ENCODE measurements at regions not wholly inside any gene's neighbourhood (a gene's known extent, or its start where the extent isn't known, plus 50 kb on each side); places are given as distances from the start of the nearest gene placed in this dataset.

- Histone ChIP-seq H3K4me1 (no peaks in the 10 kb centered on the region), H3K9me3 (no peaks in the 10 kb centered on the region), H3K36me3 (no peaks in the 10 kb centered on the region), H3K4me3 (no peak overlapping the region), H3K27ac (no peak overlapping the region), H3K27me3 (ENCODE audit: low read depth) (peaks cover 22% of the 10 kb centered on the region)
- no peak for ATAC-seq
- no peak for TF ChIP-seq CTCF (IDR thresholded peaks at IDR 0.05)
- intact Hi-C loops (cut with DNase I), result no loop called here
- DNase-seq, result no peak
These were observed 211.4 kb upstream of the SALL3 start for GRCh38 chr18:78768221-78768620.

GRCh38 chr18:78768656-78769501, 210.7 kb upstream of the SALL3 start:
- Histone ChIP-seq H3K36me3 (no peaks in the 10 kb centered on the region), H3K4me3 (no peak overlapping the region), H3K27ac (no peak overlapping the region), H3K4me1 (no peaks in the 10 kb centered on the region), H3K9me3 (no peaks in the 10 kb centered on the region), H3K27me3 (ENCODE audit: low read depth) (peaks cover 22% of the 10 kb centered on the region)
- DNase-seq (no peak), ATAC-seq (no peak)
- TF ChIP-seq CTCF (IDR thresholded peaks at IDR 0.05), result no peak
- intact Hi-C loops (cut with DNase I), result no loop called here

- intact Hi-C loops (cut with DNase I), result no loop called here
- Histone ChIP-seq H3K27me3 (ENCODE audit: low read depth) (peaks cover 22% of the 10 kb centered on the region), H3K9me3 (no peaks in the 10 kb centered on the region), H3K4me3 (no peak overlapping the region), H3K27ac (no peak overlapping the region), H3K36me3 (no peaks in the 10 kb centered on the region), H3K4me1 (no peaks in the 10 kb centered on the region)
- TF ChIP-seq CTCF (IDR thresholded peaks at IDR 0.05), result no peak
- DNase-seq, result no peak
- ATAC-seq, result no peak
These were observed 210.0 kb upstream of the SALL3 start for GRCh38 chr18:78769502-78770105.

- no peak for ATAC-seq
These were observed 209.3 kb upstream of the SALL3 start for GRCh38 chr18:78770139-78770822.

GRCh38 chr18:78770823-78771139, 208.8 kb upstream of the SALL3 start:
- no peaks in the 10 kb centered on the region for H3K9me3 ChIP-seq
- no peak overlapping the region for H3K27ac ChIP-seq
- H3K27me3 ChIP-seq (ENCODE audit: low read depth), result peaks cover 22% of the 10 kb centered on the region
- H3K4me1 ChIP-seq, result no peaks in the 10 kb centered on the region
- ATAC-seq (no peak), DNase-seq (no peak)
- no peaks in the 10 kb centered on the region for H3K36me3 ChIP-seq
- intact Hi-C loops (cut with DNase I), result no loop called here
- TF ChIP-seq CTCF (IDR thresholded peaks at IDR 0.05), result no peak
- no peak overlapping the region for H3K4me3 ChIP-seq

More at GRCh38 chr18:78770139-78770822, 209.3 kb upstream of the SALL3 start:
- DNase-seq, result no peak
- no peaks in the 10 kb centered on the region for H3K4me1 ChIP-seq
- no peak overlapping the region for H3K27ac ChIP-seq
- intact Hi-C loops (cut with DNase I), result no loop called here
- TF ChIP-seq CTCF (IDR thresholded peaks at IDR 0.05), result no peak
- no peaks in the 10 kb centered on the region for H3K9me3 ChIP-seq
- no peaks in the 10 kb centered on the region for H3K36me3 ChIP-seq
- peaks cover 22% of the 10 kb centered on the region for H3K27me3 ChIP-seq (ENCODE audit: low read depth)
- H3K4me3 ChIP-seq, result no peak overlapping the region

Measured in lower lobe of right lung (tissue), 2 donors.